Chondrocyte (in vitro differentiated cells): ENCODE measurements at regions not wholly inside any gene's neighbourhood (a gene's known extent, or its start where the extent isn't known, plus 50 kb on each side); places are given as distances from the start of the nearest gene placed in this dataset.

Source experiments
- DNase-seq: peaks from one replicate; pipeline ENCODE4 v3.0.0; 2021; ENCODE audit warnings: mixed read lengths, low spot score
- H3K27ac Mint-ChIP-seq: one replicate; pipeline ENCODE4 v1.8.0; 2021; ENCODE audit warnings: mild to moderate bottlenecking, moderate library complexity, mixed read lengths; ENCODE audit not compliant: unreplicated experiment
- H3K27me3 Mint-ChIP-seq: 2 replicates; pipeline ENCODE4 v1.8.0; 2021; ENCODE audit warnings: low read depth, mixed read lengths
- H3K36me3 Mint-ChIP-seq: 2 replicates; pipeline ENCODE4 v1.8.0; 2021; ENCODE audit warnings: low read depth, mixed read lengths
- H3K4me1 Mint-ChIP-seq: 2 replicates; pipeline ENCODE4 v1.8.0; 2021; ENCODE audit warnings: low read depth, mild to moderate bottlenecking, mixed read lengths
- H3K4me3 Mint-ChIP-seq: one replicate; pipeline ENCODE4 v1.8.0; 2021; ENCODE audit warnings: mild to moderate bottlenecking, moderate library complexity, mixed read lengths; ENCODE audit not compliant: unreplicated experiment
- H3K9me3 Mint-ChIP-seq: 2 replicates; pipeline ENCODE4 v1.8.0; 2021; ENCODE audit warnings: low read depth, mixed read lengths
- CTCF ChIP-seq: fragments of 200-600 bp; sonication (generic); IDR thresholded peaks from 2 replicates; pipeline ENCODE4 v1.5.0; 2021; ENCODE audit warnings: antibody characterized with exemption, mild to moderate bottlenecking, moderate library complexity

- H3K4me1 Mint-ChIP-seq: no peaks in the 10 kb centered on the region
- no peaks in the 10 kb centered on the region for H3K9me3 Mint-ChIP-seq
- no peak for TF ChIP-seq CTCF
- no peaks in the 10 kb centered on the region for H3K36me3 Mint-ChIP-seq
- DNase-seq: no peak
- peaks cover 13% of the 10 kb centered on the region for H3K27me3 Mint-ChIP-seq
- no peak overlapping the region for H3K4me3 Mint-ChIP-seq
- no peak overlapping the region for H3K27ac Mint-ChIP-seq
Measured at GRCh38 chr2:105150231-105150630, 91.3 kb upstream of the GPR45 start.

GRCh38 chr2:105154119-105154818 lies 87.3 kb upstream of the GPR45 start:
- Mint-ChIP-seq H3K4me1 (no peaks in the 10 kb centered on the region), H3K4me3 (no peak overlapping the region), H3K9me3 (peaks cover 26% of the 10 kb centered on the region), H3K27me3 (peaks cover 21% of the 10 kb centered on the region), H3K36me3 (peaks cover 5% of the 10 kb centered on the region), H3K27ac (no peak overlapping the region)
- no peak for DNase-seq
- no peak for TF ChIP-seq CTCF

GRCh38 chr2:105156166-105156565 lies 85.4 kb upstream of the GPR45 start:
- Mint-ChIP-seq H3K27me3 (peaks cover 26% of the 10 kb centered on the region), H3K4me1 (no peaks in the 10 kb centered on the region), H3K4me3 (no peak overlapping the region), H3K36me3 (peaks cover 5% of the 10 kb centered on the region), H3K9me3 (peaks cover 29% of the 10 kb centered on the region), H3K27ac (no peak overlapping the region)
- no peak for TF ChIP-seq CTCF
- DNase-seq: no peak

- no peak overlapping the region for H3K27ac Mint-ChIP-seq
- peaks cover 25% of the 10 kb centered on the region for H3K27me3 Mint-ChIP-seq
- DNase-seq: no peak
- peaks cover 34% of the 10 kb centered on the region for H3K9me3 Mint-ChIP-seq
- H3K36me3 Mint-ChIP-seq: peaks cover 5% of the 10 kb centered on the region
- no peak for TF ChIP-seq CTCF
- no peak overlapping the region for H3K4me3 Mint-ChIP-seq
- H3K4me1 Mint-ChIP-seq: no peaks in the 10 kb centered on the region
Measured at GRCh38 chr2:105158002-105158401, 83.5 kb upstream of the GPR45 start.

GRCh38 chr2:105166688-105167087 lies 74.9 kb upstream of the GPR45 start:
- Mint-ChIP-seq H3K27ac (no peak overlapping the region), H3K4me3 (no peak overlapping the region)
- DNase-seq: no peak

More at GRCh38 chr2:105166688-105167087, 74.9 kb upstream of the GPR45 start:
- no peak for TF ChIP-seq CTCF
- Mint-ChIP-seq H3K9me3 (peaks cover 3% of the 10 kb centered on the region), H3K36me3 (no peaks in the 10 kb centered on the region), H3K4me1 (no peaks in the 10 kb centered on the region), H3K27me3 (peaks cover 33% of the 10 kb centered on the region)
